Large intestine (tissue), 3 donors: ENCODE measurements at regions not wholly inside any gene's neighbourhood (a gene's known extent, or its start where the extent isn't known, plus 50 kb on each side); places are given as distances from the start of the nearest gene placed in this dataset.
"Not testable (repeated sequence)": the region's sequence is repeated elsewhere in the genome, so short reads cannot be mapped to it uniquely, and the experiment has no call there.

Experiments
- DNase-seq, 2 donors: peaks; one replicate each; pipeline versions ENCODE4 v3.0.0 to v3.0.0-alpha.2; 2013
- H3K27ac ChIP-seq: one replicate; pipeline ENCODE4 v1.5.1; 2013; ENCODE audit warnings: low read length
- H3K27me3 ChIP-seq: 2 replicates; pipeline ENCODE4 v1.6.1; 2013; ENCODE audit warnings: low read length; ENCODE audit not compliant: control insufficient read depth, insufficient read depth
- H3K36me3 ChIP-seq: 2 replicates; pipeline ENCODE4 v1.6.1; 2013; ENCODE audit warnings: low read length; ENCODE audit not compliant: control insufficient read depth, insufficient read depth
- H3K4me1 ChIP-seq: one replicate; pipeline ENCODE4 v1.6.1; 2013; ENCODE audit warnings: low read length; ENCODE audit not compliant: control insufficient read depth, insufficient read depth
- H3K4me3 ChIP-seq: one replicate; pipeline ENCODE4 v1.5.1; 2013; ENCODE audit warnings: low read length
- H3K9me3 ChIP-seq: one replicate; pipeline ENCODE4 v1.6.1; 2013; ENCODE audit warnings: mild to moderate bottlenecking, low read depth, low read length, moderate library complexity; ENCODE audit not compliant: control insufficient read depth
- WGBS: methylation state at CpG from one replicate; pipeline ENCODE4 v1.1.5; 2013; ENCODE audit warnings: low lambda C conversion rate; ENCODE audit not compliant: insufficient coverage; 5-methylcytosine and 5-hydroxymethylcytosine counted together

DNA sequence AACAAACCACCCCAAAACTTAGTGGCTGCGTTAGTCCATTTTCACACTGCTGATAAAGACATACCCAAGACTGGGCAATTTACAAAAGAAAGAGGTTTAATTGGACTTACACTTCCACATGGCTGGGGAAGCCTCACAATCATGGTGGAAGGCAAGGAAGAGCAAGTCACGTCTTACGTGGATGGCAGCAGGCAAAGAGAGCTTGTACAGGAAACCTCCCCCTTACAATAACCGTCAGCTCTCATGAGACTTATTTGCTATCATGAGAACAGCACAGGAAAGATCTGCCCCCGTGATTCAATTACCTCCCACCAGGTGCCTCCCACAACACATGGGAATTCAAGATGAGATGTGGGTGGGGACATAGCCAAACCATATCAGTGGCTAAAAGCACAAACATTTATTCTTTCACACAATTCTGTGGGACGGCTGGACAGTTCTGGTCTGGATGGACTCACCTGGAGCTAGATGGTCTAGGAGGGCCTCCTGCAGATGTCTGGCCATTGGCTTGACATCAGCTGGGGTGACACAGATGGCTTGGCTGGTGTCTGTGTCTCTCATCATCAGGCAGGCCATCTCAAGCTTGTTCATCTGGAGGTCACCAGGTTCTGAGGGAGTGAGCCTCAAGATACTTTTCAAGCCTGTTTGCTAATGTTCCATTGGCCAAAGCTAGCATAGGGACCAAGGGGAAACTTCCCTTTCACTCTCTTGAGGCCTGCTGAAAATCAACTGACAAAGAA is 104.1 kb downstream of the SMIM20 start:
- H3K36me3 ChIP-seq, H3K27ac ChIP-seq, H3K27me3 ChIP-seq, DNase-seq, H3K9me3 ChIP-seq, H3K4me3 ChIP-seq: not testable (repeated sequence)
- WGBS: no CpG with 5 or more reads among the region's 6 CpGs
- H3K4me1 ChIP-seq: peaks cover 11% of the 10 kb centered on the region

- no peak overlapping the region for H3K27ac ChIP-seq
- no peaks in the 10 kb centered on the region for H3K9me3 ChIP-seq
- no peak overlapping the region for H3K4me3 ChIP-seq
- no peaks in the 10 kb centered on the region for H3K36me3 ChIP-seq
- H3K27me3 ChIP-seq: no peaks in the 10 kb centered on the region
- 24% methylated on average over 2 of the region's 10 CpGs for WGBS
- DNase-seq: peak in 1 of 2 donors; percentile 52
- H3K4me1 ChIP-seq: peaks cover 12% of the 10 kb centered on the region
Observed at GRCh38 chr4:26020083-26020668, 106.2 kb downstream of the SMIM20 start.

GRCh38 chr4:26020881-26021280 is 106.9 kb downstream of the SMIM20 start:
- Histone ChIP-seq H3K36me3 (no peaks in the 10 kb centered on the region), H3K27me3 (no peaks in the 10 kb centered on the region), H3K4me1 (peaks cover 12% of the 10 kb centered on the region), H3K27ac (no peak overlapping the region), H3K4me3 (no peak overlapping the region), H3K9me3 (no peaks in the 10 kb centered on the region)
- no CpG with 5 or more reads among the region's 6 CpGs for WGBS
- no peak for DNase-seq

- Histone ChIP-seq H3K27me3 (no peaks in the 10 kb centered on the region), H3K9me3 (no peaks in the 10 kb centered on the region), H3K36me3 (no peaks in the 10 kb centered on the region), H3K4me3 (no peak overlapping the region), H3K4me1 (peaks cover 12% of the 10 kb centered on the region), H3K27ac (no peak overlapping the region)
- DNase-seq: no peak
- 0% methylated on average over 2 of the region's 8 CpGs for WGBS
Observed at GRCh38 chr4:26021417-26022345, 107.7 kb downstream of the SMIM20 start.

- Histone ChIP-seq H3K4me1 (peaks cover 12% of the 10 kb centered on the region), H3K4me3 (no peak overlapping the region), H3K36me3 (no peaks in the 10 kb centered on the region), H3K27ac (no peak overlapping the region), H3K27me3 (no peaks in the 10 kb centered on the region), H3K9me3 (no peaks in the 10 kb centered on the region)
- no CpG with 5 or more reads among the region's 7 CpGs for WGBS
- peak in 1 of 2 donors; percentile 31 for DNase-seq
Observed at GRCh38 chr4:26022346-26023202, 108.6 kb downstream of the SMIM20 start.

DNA sequence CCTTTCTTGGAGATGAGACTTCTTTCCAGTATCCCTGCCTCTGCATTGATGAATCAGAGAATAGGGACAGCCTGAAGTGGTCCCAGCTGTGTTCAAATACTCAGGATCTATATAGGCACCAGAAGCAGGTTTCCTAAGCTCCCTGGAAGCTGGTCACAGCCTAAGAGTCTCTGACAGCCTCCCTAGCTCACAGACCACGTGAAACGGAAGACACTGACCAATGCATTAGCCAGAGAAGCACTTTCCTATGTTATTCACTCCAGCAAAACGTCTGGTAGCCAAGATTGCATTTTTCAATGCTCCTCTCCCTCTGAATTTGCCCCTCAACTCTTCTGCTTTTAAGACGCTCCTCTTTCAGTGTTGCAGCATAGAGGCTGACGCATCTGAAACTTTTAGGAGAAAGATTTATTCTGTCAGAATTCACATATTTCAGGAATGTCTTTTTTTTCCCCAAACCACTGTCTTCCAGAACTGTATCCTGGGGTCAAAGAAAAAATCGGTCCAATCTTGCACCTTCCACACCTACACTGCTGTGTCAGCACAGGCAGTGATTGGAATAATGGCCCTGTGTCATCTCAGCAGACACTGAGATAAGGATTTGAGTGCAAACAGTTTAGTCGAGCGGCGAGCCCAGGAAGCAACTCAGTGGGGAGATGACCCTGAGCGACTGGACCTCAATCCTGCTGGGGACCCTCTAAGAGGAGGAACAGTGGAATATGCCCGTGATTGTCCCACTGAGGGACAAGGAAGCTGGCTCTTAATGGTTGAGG is 109.4 kb downstream of the SMIM20 start:
- H3K27me3 ChIP-seq: no peaks in the 10 kb centered on the region
- no peaks in the 10 kb centered on the region for H3K9me3 ChIP-seq
- DNase-seq: no peak
- H3K4me1 ChIP-seq: peaks cover 12% of the 10 kb centered on the region
- no peaks in the 10 kb centered on the region for H3K36me3 ChIP-seq
- H3K27ac ChIP-seq: no peak overlapping the region
- H3K4me3 ChIP-seq: no peak overlapping the region
- WGBS: 47% methylated on average over 3 of the region's 11 CpGs

DNA sequence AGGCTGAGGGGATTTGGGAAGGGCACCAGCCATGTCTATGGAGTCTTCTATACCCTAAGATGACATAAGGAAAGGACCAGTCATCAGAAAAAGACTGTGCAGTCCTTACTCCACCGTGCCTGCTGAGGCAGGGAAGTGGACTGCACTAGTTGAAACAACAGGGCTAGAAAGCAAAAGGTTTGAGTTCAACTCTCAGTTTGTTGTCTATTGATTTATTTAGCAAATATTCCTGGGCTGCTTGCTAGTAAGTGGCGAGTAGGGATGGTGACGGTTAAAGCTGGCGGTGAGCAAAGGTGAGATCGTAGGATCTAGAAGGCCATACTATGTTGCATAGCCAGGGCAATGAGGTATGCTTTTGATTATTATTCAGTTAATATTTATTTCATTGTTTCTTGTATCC is 110.1 kb downstream of the SMIM20 start:
- no peaks in the 10 kb centered on the region for H3K36me3 ChIP-seq
- H3K27me3 ChIP-seq: no peaks in the 10 kb centered on the region
- no peak overlapping the region for H3K27ac ChIP-seq
- no peak for DNase-seq
- H3K4me1 ChIP-seq: peaks cover 15% of the 10 kb centered on the region
- H3K4me3 ChIP-seq: no peak overlapping the region
- H3K9me3 ChIP-seq: peaks cover 1% of the 10 kb centered on the region
- 96% methylated on average over 4 of the region's 5 CpGs for WGBS

DNA sequence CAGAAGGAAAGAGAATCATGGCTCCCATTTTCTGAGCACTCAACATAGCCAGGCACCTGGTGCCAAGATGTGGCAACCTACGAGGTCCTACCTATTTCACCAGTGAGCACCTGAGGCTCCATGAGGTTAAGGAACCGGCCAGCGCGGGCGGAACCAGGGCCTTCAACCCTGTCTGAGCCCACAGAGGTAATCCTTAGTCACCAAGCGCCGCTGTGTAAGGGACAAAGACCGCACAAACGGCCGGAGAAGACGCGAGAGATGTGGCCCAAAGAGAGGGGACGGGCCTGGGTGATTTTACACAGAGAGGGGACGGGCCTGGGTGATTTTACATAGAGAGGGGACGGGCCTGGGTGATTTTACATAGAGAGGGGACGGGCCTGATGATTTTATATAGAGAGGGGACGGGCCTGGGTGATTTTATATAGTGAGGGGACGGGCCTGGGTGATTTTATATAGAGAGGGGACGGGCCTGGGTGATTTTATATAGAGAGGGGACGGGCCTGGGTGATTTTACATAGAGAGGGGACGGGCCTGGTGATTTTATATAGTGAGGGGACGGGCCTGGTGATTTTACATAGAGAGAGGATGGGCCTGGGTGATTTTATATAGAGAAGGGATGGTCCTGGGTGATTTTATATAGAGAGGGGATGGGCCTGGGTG is 114.2 kb downstream of the SMIM20 start:
- Histone ChIP-seq H3K9me3 (peaks cover 2% of the 10 kb centered on the region), H3K27ac (no peak overlapping the region), H3K4me3 (no peak overlapping the region), H3K36me3 (no peaks in the 10 kb centered on the region), H3K4me1 (peaks cover 21% of the 10 kb centered on the region), H3K27me3 (peaks cover 4% of the 10 kb centered on the region)
- 89% methylated on average over 5 of the region's 22 CpGs for WGBS
- no peak for DNase-seq
